ENCODE measurements at regions not wholly inside any gene's neighbourhood (a gene's known extent, or its start where the extent isn't known, plus 50 kb on each side); places are given as distances from the start of the nearest gene placed in this dataset.

DNA sequence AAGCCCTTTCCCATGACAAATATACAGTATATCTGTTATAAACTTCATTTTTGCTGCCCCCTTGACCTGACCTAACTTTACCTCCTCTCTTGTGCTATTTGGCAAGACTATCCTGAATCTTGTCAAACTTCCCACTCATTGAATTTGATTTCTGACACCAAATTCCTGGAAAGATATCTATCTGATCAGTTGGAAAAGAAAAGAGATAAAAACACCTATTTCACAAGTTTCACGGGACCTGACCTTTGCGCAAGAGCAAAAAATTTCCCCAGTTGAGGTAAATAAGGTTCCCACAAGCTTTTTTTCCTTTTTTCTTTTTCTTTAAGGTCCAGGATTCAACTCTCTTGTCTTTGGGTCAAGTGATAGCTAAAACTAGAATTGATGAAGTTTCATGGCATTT, 189.2 kb upstream of the LPP start:
- no peak overlapping the region for H3K27ac ChIP-seq
- TF ChIP-seq, protein P1, sequence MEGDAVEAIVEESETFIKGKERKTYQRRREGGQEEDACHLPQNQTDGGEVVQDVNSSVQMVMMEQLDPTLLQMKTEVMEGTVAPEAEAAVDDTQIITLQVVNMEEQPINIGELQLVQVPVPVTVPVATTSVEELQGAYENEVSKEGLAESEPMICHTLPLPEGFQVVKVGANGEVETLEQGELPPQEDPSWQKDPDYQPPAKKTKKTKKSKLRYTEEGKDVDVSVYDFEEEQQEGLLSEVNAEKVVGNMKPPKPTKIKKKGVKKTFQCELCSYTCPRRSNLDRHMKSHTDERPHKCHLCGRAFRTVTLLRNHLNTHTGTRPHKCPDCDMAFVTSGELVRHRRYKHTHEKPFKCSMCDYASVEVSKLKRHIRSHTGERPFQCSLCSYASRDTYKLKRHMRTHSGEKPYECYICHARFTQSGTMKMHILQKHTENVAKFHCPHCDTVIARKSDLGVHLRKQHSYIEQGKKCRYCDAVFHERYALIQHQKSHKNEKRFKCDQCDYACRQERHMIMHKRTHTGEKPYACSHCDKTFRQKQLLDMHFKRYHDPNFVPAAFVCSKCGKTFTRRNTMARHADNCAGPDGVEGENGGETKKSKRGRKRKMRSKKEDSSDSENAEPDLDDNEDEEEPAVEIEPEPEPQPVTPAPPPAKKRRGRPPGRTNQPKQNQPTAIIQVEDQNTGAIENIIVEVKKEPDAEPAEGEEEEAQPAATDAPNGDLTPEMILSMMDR (conservative IDR thresholded peaks at IDR 0.05), result no peak

GRCh38 chr3:187966096-187966495, 187.9 kb upstream of the LPP start:
- TF ChIP-seq, protein P1 (conservative IDR thresholded peaks at IDR 0.05), result no peak
- H3K27ac ChIP-seq, result no peak overlapping the region

- TF ChIP-seq, protein P1 (conservative IDR thresholded peaks at IDR 0.05), result no peak
- no peak overlapping the region for H3K27ac ChIP-seq
Measured at GRCh38 chr3:187966636-187967406, 187.1 kb upstream of the LPP start.

DNA sequence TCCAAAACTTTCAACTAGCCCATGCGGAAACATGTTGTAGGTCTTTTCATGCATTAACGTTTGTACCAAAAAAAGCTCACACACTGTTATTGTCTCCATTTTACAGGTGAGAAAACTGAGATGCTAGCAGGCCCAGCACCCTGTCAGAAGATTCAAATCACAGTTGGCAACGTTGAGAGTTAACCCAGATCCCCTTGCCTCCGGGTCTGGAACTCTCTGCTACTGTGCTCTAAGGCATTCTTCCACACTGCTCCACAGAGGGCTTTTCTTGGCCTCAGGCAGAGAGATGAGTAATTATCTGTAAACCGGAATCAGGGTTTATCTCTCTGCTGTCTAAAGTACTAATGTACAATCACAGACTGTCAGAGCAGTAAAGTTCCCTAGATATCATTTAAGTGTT, 186.0 kb upstream of the LPP start:
- TF ChIP-seq, protein P1 (conservative IDR thresholded peaks at IDR 0.05), result no peak

DNA sequence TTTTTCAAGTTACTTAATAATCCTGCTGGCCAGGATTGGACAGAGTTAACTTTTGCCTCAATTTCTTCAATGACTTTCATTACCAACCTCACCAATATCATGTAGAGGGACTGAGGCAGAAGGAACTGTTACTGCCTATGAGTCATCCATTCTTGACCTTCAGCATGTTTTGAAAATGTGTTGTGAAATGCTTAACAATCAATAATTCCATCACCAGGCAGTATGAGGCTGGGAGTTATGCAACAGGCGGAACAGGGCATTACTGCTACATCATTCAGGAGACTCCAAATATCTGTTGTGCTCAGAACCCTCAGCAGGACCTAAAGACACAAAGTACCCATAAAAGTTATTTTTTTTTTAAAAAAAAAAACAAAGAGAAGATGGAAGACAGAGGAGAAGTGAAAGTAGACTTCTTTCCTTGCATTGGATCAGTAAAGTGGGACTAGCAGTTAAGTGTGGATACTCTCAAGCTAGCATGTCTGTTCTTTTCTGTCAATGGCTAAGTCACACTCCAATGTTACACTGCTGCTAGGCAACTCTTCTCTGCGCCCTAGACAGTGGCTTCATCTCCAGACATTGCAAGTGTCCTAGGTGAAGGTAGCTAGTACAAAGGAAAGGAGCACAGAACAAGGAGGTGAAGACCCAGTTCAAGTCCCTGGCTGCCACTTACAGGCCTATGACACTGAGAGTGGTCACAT, 184.9 kb upstream of the LPP start:
- no peak overlapping the region for H3K27ac ChIP-seq
- TF ChIP-seq, protein P1 (conservative IDR thresholded peaks at IDR 0.05), result no peak

More for the DNA sequence above, 186.0 kb upstream of the LPP start:
- no peak overlapping the region for H3K27ac ChIP-seq

- TF ChIP-seq, protein P1 (conservative IDR thresholded peaks at IDR 0.05), result no peak
- H3K27ac ChIP-seq, result no peak overlapping the region
Measured at GRCh38 chr3:187969581-187969950, 184.4 kb upstream of the LPP start.

DNA sequence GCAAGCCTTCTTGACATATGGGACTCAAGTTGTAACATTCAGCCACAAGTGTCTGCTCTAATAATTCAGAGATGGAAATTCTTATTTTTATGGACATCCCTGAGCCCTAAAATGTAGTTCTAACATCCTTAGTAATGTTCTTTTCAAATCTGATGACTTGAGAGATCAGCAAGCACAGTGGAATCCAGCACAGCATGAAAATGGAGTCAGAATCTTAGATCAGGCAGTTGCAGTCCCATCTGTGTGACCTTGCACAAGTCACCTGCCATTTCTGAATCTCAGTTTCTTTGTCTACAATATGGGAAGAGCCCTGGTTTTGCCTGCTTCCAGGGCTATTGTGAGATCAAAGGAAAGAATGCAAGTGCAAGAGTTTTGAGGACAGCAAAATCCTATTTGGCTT, 183.9 kb upstream of the LPP start:
- H3K27ac ChIP-seq, result no peak overlapping the region
- TF ChIP-seq, protein P1 (conservative IDR thresholded peaks at IDR 0.05), result no peak

All from VCaP (cell line).